Gastroesophageal sphincter (tissue), 3 donors: ENCODE measurements at regions not wholly inside any gene's neighbourhood (a gene's known extent, or its start where the extent isn't known, plus 50 kb on each side); places are given as distances from the start of the nearest gene placed in this dataset.

ENCODE experiments used
- CTCF ChIP-seq, 4 experiments: fragments of 200-600 bp in 2 of 4; fragments of 450-650 bp in 2 of 4; sonication (generic) in 1 of 4; IDR thresholded peaks; one replicate each; pipeline ENCODE4 v1.5.1; 2017 to 2019; ENCODE audit warnings: antibody characterized with exemption in 4 of 4, mild to moderate bottlenecking in 2 of 4, moderate library complexity in 2 of 4
- POLR2A ChIP-seq, 2 donors: fragments of 450-650 bp; IDR thresholded peaks; one replicate each; pipeline ENCODE4 v1.6.1; 2017; ENCODE audit warnings: antibody characterized with exemption in 2 of 2, mild to moderate bottlenecking in 2 of 2, moderate library complexity in 1 of 2
- POLR2AphosphoS5 ChIP-seq: sonication (generic); formaldehyde crosslinking; IDR thresholded peaks from one replicate; pipeline ENCODE4 v1.6.1; 2017; ENCODE audit warnings: antibody characterized with exemption

GRCh38 chr13:70995338-70995737 lies 871.7 kb downstream of the DACH1 start:
- TF ChIP-seq CTCF (IDR thresholded peaks at IDR 0.05), result no peak
- TF ChIP-seq POLR2A (IDR thresholded peaks at IDR 0.05), result no peak
- no peak for TF ChIP-seq POLR2AphosphoS5
